CD4-positive, alpha-beta T cell (primary cell): ENCODE measurements at regions not wholly inside any gene's neighbourhood (a gene's known extent, or its start where the extent isn't known, plus 50 kb on each side); places are given as distances from the start of the nearest gene placed in this dataset.

Experiments
- ATAC-seq: fragments of 200-7000 bp; cut with Tn5 transposase; one replicate; pipeline ENCODE4 v1.10.0; 2022; ENCODE audit warnings: mild to moderate bottlenecking; ENCODE audit not compliant: poor library complexity
- CTCF ChIA-PET: fragments of 350-600 bp; sonication (Branson Sonifier 250); formaldehyde crosslinking; loops from one replicate; lab custom pipeline; 2021; ENCODE audit warnings: antibody characterized with exemption, inconsistent platforms; lab: Charles Lee
- POLR2A ChIA-PET: fragments of 350-600 bp; sonication (Branson Sonifier 250); formaldehyde crosslinking; loops from one replicate; lab custom pipeline; 2021; ENCODE audit warnings: antibody characterized with exemption, inconsistent platforms; lab: Charles Lee
- DNase-seq, 14 experiments: peaks; one replicate each; pipeline ENCODE4 v3.0.0-alpha.2; 2013 to 2020; ENCODE audit warnings: mixed read lengths in 2 of 14
- H3K27ac ChIP-seq, 2 donors: one replicate each; pipeline versions ENCODE4 v1.5.1 to v1.7.0; 2013; ENCODE audit warnings: low read length in 2 of 2, low read depth in 1 of 2, mild to moderate bottlenecking in 1 of 2
- H3K27me3 ChIP-seq, 2 experiments: 1 replicate in 1 of 2; 2 replicates in 1 of 2; pipeline versions ENCODE4 v1.6.1 to v1.7.0; 2013; ENCODE audit warnings: low read length in 2 of 2, control low read depth in 1 of 2, mild to moderate bottlenecking in 1 of 2, moderate library complexity in 1 of 2; ENCODE audit not compliant: insufficient read depth in 2 of 2, control insufficient read depth in 1 of 2
- H3K36me3 ChIP-seq: one replicate; pipeline ENCODE4 v1.6.1; 2013; ENCODE audit warnings: low read length, control low read depth; ENCODE audit not compliant: insufficient read depth
- H3K4me1 ChIP-seq: one replicate; pipeline ENCODE4 v1.6.1; 2013; ENCODE audit warnings: low read length, control low read depth; ENCODE audit not compliant: insufficient read depth
- H3K4me3 ChIP-seq: one replicate; pipeline ENCODE4 v1.5.1; 2013; ENCODE audit warnings: mild to moderate bottlenecking, low read length, moderate library complexity
- H3K9me3 ChIP-seq, 2 experiments: 1 replicate in 1 of 2; 2 replicates in 1 of 2; pipeline versions ENCODE4 v1.6.1 to v1.7.0; 2013; ENCODE audit warnings: low read length in 2 of 2, mild to moderate bottlenecking in 2 of 2, control low read depth in 1 of 2, moderate library complexity in 1 of 2; ENCODE audit not compliant: control insufficient read depth in 1 of 2, insufficient read depth in 1 of 2
- H3K27ac Mint-ChIP-seq: one replicate; pipeline ENCODE4 v1.8.0; 2020; ENCODE audit warnings: mixed read lengths
- H3K27me3 Mint-ChIP-seq: one replicate; pipeline ENCODE4 v1.8.0; 2021; ENCODE audit warnings: mixed read lengths
- H3K36me3 Mint-ChIP-seq: one replicate; pipeline ENCODE4 v1.8.0; 2021; ENCODE audit warnings: low read depth, mixed read lengths
- H3K4me1 Mint-ChIP-seq: one replicate; pipeline ENCODE4 v1.8.0; 2021; ENCODE audit warnings: low read depth, mixed read lengths
- H3K4me3 Mint-ChIP-seq: one replicate; pipeline ENCODE4 v1.8.0; 2020; ENCODE audit warnings: mild to moderate bottlenecking, mixed read lengths
- H3K9me3 Mint-ChIP-seq: one replicate; pipeline ENCODE4 v1.8.0; 2020; ENCODE audit warnings: mixed read lengths
- CTCF ChIP-seq: fragments of 200-600 bp; IDR thresholded peaks from one replicate; pipeline ENCODE4 v1.8.0; 2022; ENCODE audit warnings: antibody characterized with exemption, mild to moderate bottlenecking
- intact Hi-C, 2 experiments: fragments of 100-400 bp; cut with DNase I in 1 of 2; cut with micrococcal nuclease in 1 of 2; formaldehyde crosslinking; loops; one replicate each; pipeline versions ENCODE4 v1.15.1 to v1.9.0; 2023 to 2025; cut with DNase I, micrococcal nuclease

GRCh38 chr5:6266671-6267197, 111.6 kb downstream of the MED10 start:
- no peaks in the 10 kb centered on the region for H3K9me3 ChIP-seq

GRCh38 chr5:6264394-6264793, 114.0 kb downstream of the MED10 start:
- H3K27me3 Mint-ChIP-seq: peaks cover 18% of the 10 kb centered on the region
- intact Hi-C loops: no loop called here
- Histone ChIP-seq H3K9me3 (no peaks in the 10 kb centered on the region), H3K4me1 (no peaks in the 10 kb centered on the region), H3K4me3 (no peak overlapping the region), H3K27me3 (no peaks in the 10 kb centered on the region), H3K27ac (no peak overlapping the region), H3K36me3 (no peaks in the 10 kb centered on the region)
- H3K27ac Mint-ChIP-seq: no peak overlapping the region
- H3K36me3 Mint-ChIP-seq: no peaks in the 10 kb centered on the region
- H3K4me3 Mint-ChIP-seq: no peak overlapping the region
- DNase-seq (no peak), ATAC-seq (no peak)
- ChIA-PET POLR2A (no interaction called here), CTCF (no interaction called here)
- no peaks in the 10 kb centered on the region for H3K9me3 Mint-ChIP-seq
- no peaks in the 10 kb centered on the region for H3K4me1 Mint-ChIP-seq
- TF ChIP-seq CTCF: no peak

More at GRCh38 chr5:6266671-6267197, 111.6 kb downstream of the MED10 start:
- no peak for TF ChIP-seq CTCF
- H3K9me3 Mint-ChIP-seq: no peaks in the 10 kb centered on the region
- intact Hi-C loops: no loop called here
- no peak for DNase-seq
- no peak overlapping the region for H3K27ac ChIP-seq
- ChIA-PET POLR2A (no interaction called here), CTCF (no interaction called here)
- no peaks in the 10 kb centered on the region for H3K36me3 Mint-ChIP-seq
- H3K27me3 ChIP-seq: no peaks in the 10 kb centered on the region
- H3K27ac Mint-ChIP-seq: no peak overlapping the region
- H3K4me1 Mint-ChIP-seq: no peaks in the 10 kb centered on the region
- peaks cover 28% of the 10 kb centered on the region for H3K27me3 Mint-ChIP-seq
- ATAC-seq: no peak
- H3K4me3 Mint-ChIP-seq: no peak overlapping the region
- H3K4me1 ChIP-seq: no peaks in the 10 kb centered on the region
- no peak overlapping the region for H3K4me3 ChIP-seq
- no peaks in the 10 kb centered on the region for H3K36me3 ChIP-seq

- no peaks in the 10 kb centered on the region for H3K36me3 ChIP-seq
- intact Hi-C loops: no loop called here
- H3K27ac Mint-ChIP-seq: no peak overlapping the region
- peaks cover 24% of the 10 kb centered on the region for H3K27me3 Mint-ChIP-seq
- H3K4me3 ChIP-seq: no peak overlapping the region
- H3K9me3 Mint-ChIP-seq: no peaks in the 10 kb centered on the region
- H3K4me1 ChIP-seq: no peaks in the 10 kb centered on the region
- H3K27me3 ChIP-seq: no peaks in the 10 kb centered on the region
- no peaks in the 10 kb centered on the region for H3K4me1 Mint-ChIP-seq
- H3K36me3 Mint-ChIP-seq: no peaks in the 10 kb centered on the region
- CTCF ChIA-PET: no interaction called here
- ATAC-seq (no peak), DNase-seq (no peak)
- H3K27ac ChIP-seq: no peak overlapping the region
- no peak overlapping the region for H3K4me3 Mint-ChIP-seq
- no peaks in the 10 kb centered on the region for H3K9me3 ChIP-seq
- POLR2A ChIA-PET: no interaction called here
- TF ChIP-seq CTCF: no peak
Observed at GRCh38 chr5:6262651-6263363, 115.5 kb downstream of the MED10 start.
